C4-2B (cell line): ENCODE measurements at regions not wholly inside any gene's neighbourhood (a gene's known extent, or its start where the extent isn't known, plus 50 kb on each side); places are given as distances from the start of the nearest gene placed in this dataset.

Experiments used
- ZFX ChIP-seq: fragments of 450-650 bp; IDR thresholded peaks from 2 replicates; pipeline ENCODE4 v1.6.1; 2017
- TF ChIP-seq, protein P1 (sequence below): fragments of 450-650 bp; conservative IDR thresholded peaks from 2 replicates; pipeline ENCODE4 v1.5.1; 2017; ENCODE audit warnings: mild to moderate bottlenecking

DNA sequence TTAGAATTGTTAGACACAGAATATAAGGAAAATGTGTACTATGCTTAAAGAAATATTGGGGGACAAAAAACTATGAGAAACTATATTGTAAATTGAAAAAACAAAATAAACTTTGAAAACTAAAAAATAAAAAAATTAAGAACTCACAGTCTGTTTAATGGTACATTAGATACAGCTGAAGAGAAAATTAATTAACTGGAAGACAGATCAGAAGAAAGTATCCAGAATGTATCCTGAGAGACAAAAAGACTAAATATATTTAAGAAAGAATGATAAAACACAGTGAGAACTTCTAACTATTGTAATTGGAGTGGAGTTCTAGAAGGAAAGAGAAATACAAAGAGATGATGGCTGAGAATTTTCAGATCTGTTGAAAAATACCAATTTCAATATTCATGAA is 57.6 kb upstream of the SH3PXD2B start:
- TF ChIP-seq, protein P1, sequence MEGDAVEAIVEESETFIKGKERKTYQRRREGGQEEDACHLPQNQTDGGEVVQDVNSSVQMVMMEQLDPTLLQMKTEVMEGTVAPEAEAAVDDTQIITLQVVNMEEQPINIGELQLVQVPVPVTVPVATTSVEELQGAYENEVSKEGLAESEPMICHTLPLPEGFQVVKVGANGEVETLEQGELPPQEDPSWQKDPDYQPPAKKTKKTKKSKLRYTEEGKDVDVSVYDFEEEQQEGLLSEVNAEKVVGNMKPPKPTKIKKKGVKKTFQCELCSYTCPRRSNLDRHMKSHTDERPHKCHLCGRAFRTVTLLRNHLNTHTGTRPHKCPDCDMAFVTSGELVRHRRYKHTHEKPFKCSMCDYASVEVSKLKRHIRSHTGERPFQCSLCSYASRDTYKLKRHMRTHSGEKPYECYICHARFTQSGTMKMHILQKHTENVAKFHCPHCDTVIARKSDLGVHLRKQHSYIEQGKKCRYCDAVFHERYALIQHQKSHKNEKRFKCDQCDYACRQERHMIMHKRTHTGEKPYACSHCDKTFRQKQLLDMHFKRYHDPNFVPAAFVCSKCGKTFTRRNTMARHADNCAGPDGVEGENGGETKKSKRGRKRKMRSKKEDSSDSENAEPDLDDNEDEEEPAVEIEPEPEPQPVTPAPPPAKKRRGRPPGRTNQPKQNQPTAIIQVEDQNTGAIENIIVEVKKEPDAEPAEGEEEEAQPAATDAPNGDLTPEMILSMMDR: no peak
- TF ChIP-seq ZFX: no peak
